ENCODE measurements at regions not wholly inside any gene's neighbourhood (a gene's known extent, or its start where the extent isn't known, plus 50 kb on each side); places are given as distances from the start of the nearest gene placed in this dataset.
A peak's percentile ranks its signal among the peaks of the same experiment; 100 is the strongest.

GRCh38 chr13:50380905-50381304 is 365.7 kb downstream of the KCNRG start:
- TF ChIP-seq, protein P1, sequence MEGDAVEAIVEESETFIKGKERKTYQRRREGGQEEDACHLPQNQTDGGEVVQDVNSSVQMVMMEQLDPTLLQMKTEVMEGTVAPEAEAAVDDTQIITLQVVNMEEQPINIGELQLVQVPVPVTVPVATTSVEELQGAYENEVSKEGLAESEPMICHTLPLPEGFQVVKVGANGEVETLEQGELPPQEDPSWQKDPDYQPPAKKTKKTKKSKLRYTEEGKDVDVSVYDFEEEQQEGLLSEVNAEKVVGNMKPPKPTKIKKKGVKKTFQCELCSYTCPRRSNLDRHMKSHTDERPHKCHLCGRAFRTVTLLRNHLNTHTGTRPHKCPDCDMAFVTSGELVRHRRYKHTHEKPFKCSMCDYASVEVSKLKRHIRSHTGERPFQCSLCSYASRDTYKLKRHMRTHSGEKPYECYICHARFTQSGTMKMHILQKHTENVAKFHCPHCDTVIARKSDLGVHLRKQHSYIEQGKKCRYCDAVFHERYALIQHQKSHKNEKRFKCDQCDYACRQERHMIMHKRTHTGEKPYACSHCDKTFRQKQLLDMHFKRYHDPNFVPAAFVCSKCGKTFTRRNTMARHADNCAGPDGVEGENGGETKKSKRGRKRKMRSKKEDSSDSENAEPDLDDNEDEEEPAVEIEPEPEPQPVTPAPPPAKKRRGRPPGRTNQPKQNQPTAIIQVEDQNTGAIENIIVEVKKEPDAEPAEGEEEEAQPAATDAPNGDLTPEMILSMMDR (IDR thresholded peaks at IDR 0.05; ENCODE audit: insufficient read depth, missing control alignments) = no peak
- DNase-seq (ENCODE audit: insufficient read length, low spot score) (no peak), FAIRE-seq (no peak)

DNA sequence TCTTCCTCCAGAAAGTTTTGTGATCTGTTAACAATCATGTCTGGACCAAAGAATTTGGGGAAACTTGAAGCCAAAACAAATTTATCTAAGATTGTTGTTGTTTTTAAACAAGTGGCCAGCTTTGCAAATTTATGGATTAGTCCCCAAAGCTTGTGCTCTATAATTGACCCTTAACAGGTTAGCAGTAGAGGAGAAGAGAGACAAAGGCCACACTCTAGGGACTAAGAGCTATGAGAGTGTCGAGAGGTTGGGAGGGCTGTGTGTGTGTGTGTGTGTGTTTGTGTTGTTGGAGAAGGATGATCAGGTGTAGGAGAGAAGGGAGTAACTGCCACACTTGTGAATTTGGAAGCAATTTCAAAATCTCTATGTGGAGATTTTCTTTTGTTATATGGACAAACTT is 367.3 kb downstream of the KCNRG start:
- DNase-seq (ENCODE audit: insufficient read length, low spot score) (no peak), FAIRE-seq (no peak)
- TF ChIP-seq, protein P1 (IDR thresholded peaks at IDR 0.05; ENCODE audit: insufficient read depth, missing control alignments) = no peak

DNA sequence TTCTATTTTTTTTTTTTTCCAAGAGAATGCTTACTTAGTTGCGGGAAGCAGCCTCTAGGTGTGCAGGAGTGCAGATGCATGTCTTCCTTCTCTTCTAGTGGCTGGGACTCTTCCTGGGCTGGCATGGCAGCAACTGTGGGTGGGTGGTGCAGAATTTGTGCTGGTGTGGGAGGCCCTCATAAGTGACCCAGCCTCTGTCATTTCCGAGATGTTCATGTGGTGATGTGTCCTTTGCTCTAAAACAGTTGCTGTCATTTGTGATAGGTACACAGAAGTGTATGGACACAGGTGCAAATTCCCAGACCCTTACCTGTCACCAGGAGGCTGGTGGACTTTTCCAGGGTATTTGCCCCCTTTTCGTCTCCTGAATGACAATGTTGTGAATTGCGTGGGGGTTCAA is 367.7 kb downstream of the KCNRG start:
- DNase-seq (ENCODE audit: insufficient read length, low spot score) (no peak), FAIRE-seq (no peak)
- TF ChIP-seq, protein P1 (IDR thresholded peaks at IDR 0.05; ENCODE audit: insufficient read depth, missing control alignments) = no peak

DNA sequence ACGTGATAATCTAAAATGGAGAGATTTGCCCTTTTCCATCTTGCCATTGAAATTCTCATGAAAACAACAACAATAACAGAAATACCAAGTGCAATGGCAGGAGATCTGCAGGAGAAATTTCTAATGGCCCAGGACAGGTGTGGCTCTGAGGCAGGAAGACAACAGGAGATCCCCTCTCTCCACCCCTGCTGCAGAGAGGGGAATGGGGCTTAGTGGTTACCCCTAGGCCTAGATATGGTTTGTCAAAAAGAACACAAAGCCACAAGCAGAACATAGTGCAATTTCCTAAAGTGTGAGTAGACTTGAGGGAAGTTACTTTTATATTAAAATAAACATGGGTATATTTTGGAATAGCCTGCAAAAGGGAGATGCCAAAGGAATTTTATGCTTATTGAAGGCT is 369.5 kb downstream of the KCNRG start:
- no peak for DNase-seq (ENCODE audit: insufficient read length, low spot score)
- TF ChIP-seq, protein P1 (IDR thresholded peaks at IDR 0.05; ENCODE audit: insufficient read depth, missing control alignments) = no peak
- FAIRE-seq = no peak

DNA sequence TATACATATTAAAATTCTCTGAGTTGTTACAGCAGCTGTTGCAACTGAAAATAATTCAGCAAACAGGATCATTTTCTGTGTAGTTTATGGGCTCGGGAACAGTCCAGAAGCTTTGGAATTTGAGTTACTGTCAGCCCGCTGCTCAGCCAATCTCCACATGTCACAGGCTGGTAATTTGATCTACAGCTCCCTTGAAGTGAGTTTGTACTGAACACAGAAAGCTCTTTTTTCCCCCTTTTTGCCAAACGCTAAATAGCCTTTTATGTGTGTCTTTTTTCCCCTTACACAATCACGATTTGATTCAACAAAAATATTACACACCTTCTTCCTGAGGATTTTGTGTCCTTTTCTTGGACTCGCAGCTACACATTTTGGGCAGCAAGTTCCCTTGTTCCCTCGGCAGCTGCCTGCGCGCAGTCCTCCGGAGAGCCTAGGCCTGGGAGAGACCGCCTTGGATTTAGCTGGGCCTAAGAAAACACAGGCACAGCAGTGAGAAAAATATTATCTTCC is 371.4 kb downstream of the KCNRG start:
- DNase-seq (ENCODE audit: insufficient read length, low spot score) = no peak
- FAIRE-seq = no peak
- TF ChIP-seq, protein P1 (IDR thresholded peaks at IDR 0.05; ENCODE audit: insufficient read depth, missing control alignments) = no peak

GRCh38 chr13:50387051-50387581 is 371.9 kb downstream of the KCNRG start:
- FAIRE-seq = no peak
- no peak for DNase-seq (ENCODE audit: insufficient read length, low spot score)
- TF ChIP-seq, protein P1 (IDR thresholded peaks at IDR 0.05; ENCODE audit: insufficient read depth, missing control alignments) = peak; percentile 34

DNA sequence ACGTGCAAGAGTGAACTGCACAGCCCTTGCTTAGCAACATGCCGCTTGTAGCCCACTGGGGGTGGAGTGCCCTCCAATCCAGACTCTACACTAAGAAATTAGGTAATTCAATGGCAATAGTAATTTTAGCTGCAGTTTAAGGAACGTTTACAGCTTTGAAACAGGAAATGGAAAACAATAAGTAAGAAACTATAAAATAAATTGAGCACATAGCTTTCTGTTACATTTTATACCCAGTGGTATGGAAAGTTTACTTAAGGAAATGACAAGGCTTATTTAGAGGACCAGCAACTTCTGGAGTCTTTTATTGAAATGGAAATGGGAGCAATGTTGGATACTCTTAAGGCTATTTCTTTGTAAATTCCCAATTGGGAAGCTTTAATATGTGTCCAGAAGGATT is 373.2 kb downstream of the KCNRG start:
- TF ChIP-seq, protein P1 (IDR thresholded peaks at IDR 0.05; ENCODE audit: insufficient read depth, missing control alignments) = no peak
- FAIRE-seq = no peak
- no peak for DNase-seq (ENCODE audit: insufficient read length, low spot score)

Measured in D721Med (cell line).